CD4-positive, alpha-beta T cell (primary cell): ENCODE measurements at regions not wholly inside any gene's neighbourhood (a gene's known extent, or its start where the extent isn't known, plus 50 kb on each side); places are given as distances from the start of the nearest gene placed in this dataset.

ENCODE experiments used
- ATAC-seq: fragments of 200-7000 bp; cut with Tn5 transposase; one replicate; pipeline ENCODE4 v1.10.0; 2022; ENCODE audit warnings: mild to moderate bottlenecking; ENCODE audit not compliant: poor library complexity
- CTCF ChIA-PET: fragments of 350-600 bp; sonication (Branson Sonifier 250); formaldehyde crosslinking; loops from one replicate; lab custom pipeline; 2021; ENCODE audit warnings: antibody characterized with exemption, inconsistent platforms; lab: Charles Lee
- POLR2A ChIA-PET: fragments of 350-600 bp; sonication (Branson Sonifier 250); formaldehyde crosslinking; loops from one replicate; lab custom pipeline; 2021; ENCODE audit warnings: antibody characterized with exemption, inconsistent platforms; lab: Charles Lee
- DNase-seq, 14 experiments: peaks; one replicate each; pipeline ENCODE4 v3.0.0-alpha.2; 2013 to 2020; ENCODE audit warnings: mixed read lengths in 2 of 14
- H3K27ac ChIP-seq, 2 donors: one replicate each; pipeline versions ENCODE4 v1.5.1 to v1.7.0; 2013; ENCODE audit warnings: low read length in 2 of 2, low read depth in 1 of 2, mild to moderate bottlenecking in 1 of 2
- H3K27me3 ChIP-seq, 2 experiments: 1 replicate in 1 of 2; 2 replicates in 1 of 2; pipeline versions ENCODE4 v1.6.1 to v1.7.0; 2013; ENCODE audit warnings: low read length in 2 of 2, control low read depth in 1 of 2, mild to moderate bottlenecking in 1 of 2, moderate library complexity in 1 of 2; ENCODE audit not compliant: insufficient read depth in 2 of 2, control insufficient read depth in 1 of 2
- H3K36me3 ChIP-seq: one replicate; pipeline ENCODE4 v1.6.1; 2013; ENCODE audit warnings: low read length, control low read depth; ENCODE audit not compliant: insufficient read depth
- H3K4me1 ChIP-seq: one replicate; pipeline ENCODE4 v1.6.1; 2013; ENCODE audit warnings: low read length, control low read depth; ENCODE audit not compliant: insufficient read depth
- H3K4me3 ChIP-seq: one replicate; pipeline ENCODE4 v1.5.1; 2013; ENCODE audit warnings: mild to moderate bottlenecking, low read length, moderate library complexity
- H3K9me3 ChIP-seq, 2 experiments: 1 replicate in 1 of 2; 2 replicates in 1 of 2; pipeline versions ENCODE4 v1.6.1 to v1.7.0; 2013; ENCODE audit warnings: low read length in 2 of 2, mild to moderate bottlenecking in 2 of 2, control low read depth in 1 of 2, moderate library complexity in 1 of 2; ENCODE audit not compliant: control insufficient read depth in 1 of 2, insufficient read depth in 1 of 2
- H3K27ac Mint-ChIP-seq: one replicate; pipeline ENCODE4 v1.8.0; 2020; ENCODE audit warnings: mixed read lengths
- H3K27me3 Mint-ChIP-seq: one replicate; pipeline ENCODE4 v1.8.0; 2021; ENCODE audit warnings: mixed read lengths
- H3K36me3 Mint-ChIP-seq: one replicate; pipeline ENCODE4 v1.8.0; 2021; ENCODE audit warnings: low read depth, mixed read lengths
- H3K4me1 Mint-ChIP-seq: one replicate; pipeline ENCODE4 v1.8.0; 2021; ENCODE audit warnings: low read depth, mixed read lengths
- H3K4me3 Mint-ChIP-seq: one replicate; pipeline ENCODE4 v1.8.0; 2020; ENCODE audit warnings: mild to moderate bottlenecking, mixed read lengths
- H3K9me3 Mint-ChIP-seq: one replicate; pipeline ENCODE4 v1.8.0; 2020; ENCODE audit warnings: mixed read lengths
- intact Hi-C, 2 experiments: fragments of 100-400 bp; cut with DNase I in 1 of 2; cut with micrococcal nuclease in 1 of 2; formaldehyde crosslinking; loops; one replicate each; pipeline versions ENCODE4 v1.15.1 to v1.9.0; 2023 to 2025; cut with DNase I, micrococcal nuclease
- TF ChIP-seq, protein P1 (sequence below): fragments of 200-600 bp; IDR thresholded peaks from one replicate; pipeline ENCODE4 v1.8.0; 2022; ENCODE audit warnings: antibody characterized with exemption, mild to moderate bottlenecking

- Histone ChIP-seq H3K4me1 (no peaks in the 10 kb centered on the region), H3K9me3 (peaks cover 0 to 4% of the 10 kb centered on the region in 2 experiments), H3K36me3 (no peaks in the 10 kb centered on the region), H3K27me3 (no peaks in the 10 kb centered on the region), H3K27ac (no peak overlapping the region), H3K4me3 (no peak overlapping the region)
- Mint-ChIP-seq H3K4me3 (no peak overlapping the region), H3K9me3 (no peaks in the 10 kb centered on the region), H3K4me1 (no peaks in the 10 kb centered on the region), H3K27ac (no peak overlapping the region), H3K27me3 (peaks cover 14% of the 10 kb centered on the region), H3K36me3 (no peaks in the 10 kb centered on the region)
- TF ChIP-seq, protein P1, sequence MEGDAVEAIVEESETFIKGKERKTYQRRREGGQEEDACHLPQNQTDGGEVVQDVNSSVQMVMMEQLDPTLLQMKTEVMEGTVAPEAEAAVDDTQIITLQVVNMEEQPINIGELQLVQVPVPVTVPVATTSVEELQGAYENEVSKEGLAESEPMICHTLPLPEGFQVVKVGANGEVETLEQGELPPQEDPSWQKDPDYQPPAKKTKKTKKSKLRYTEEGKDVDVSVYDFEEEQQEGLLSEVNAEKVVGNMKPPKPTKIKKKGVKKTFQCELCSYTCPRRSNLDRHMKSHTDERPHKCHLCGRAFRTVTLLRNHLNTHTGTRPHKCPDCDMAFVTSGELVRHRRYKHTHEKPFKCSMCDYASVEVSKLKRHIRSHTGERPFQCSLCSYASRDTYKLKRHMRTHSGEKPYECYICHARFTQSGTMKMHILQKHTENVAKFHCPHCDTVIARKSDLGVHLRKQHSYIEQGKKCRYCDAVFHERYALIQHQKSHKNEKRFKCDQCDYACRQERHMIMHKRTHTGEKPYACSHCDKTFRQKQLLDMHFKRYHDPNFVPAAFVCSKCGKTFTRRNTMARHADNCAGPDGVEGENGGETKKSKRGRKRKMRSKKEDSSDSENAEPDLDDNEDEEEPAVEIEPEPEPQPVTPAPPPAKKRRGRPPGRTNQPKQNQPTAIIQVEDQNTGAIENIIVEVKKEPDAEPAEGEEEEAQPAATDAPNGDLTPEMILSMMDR, result no peak
- ATAC-seq (no peak), DNase-seq (no peak)
- intact Hi-C loops, result no loop called here
- ChIA-PET POLR2A (no interaction called here), CTCF (no interaction called here)
These were observed 144.4 kb downstream of the HAPSTR1 start for GRCh38 chr16:9235867-9236266.

DNA sequence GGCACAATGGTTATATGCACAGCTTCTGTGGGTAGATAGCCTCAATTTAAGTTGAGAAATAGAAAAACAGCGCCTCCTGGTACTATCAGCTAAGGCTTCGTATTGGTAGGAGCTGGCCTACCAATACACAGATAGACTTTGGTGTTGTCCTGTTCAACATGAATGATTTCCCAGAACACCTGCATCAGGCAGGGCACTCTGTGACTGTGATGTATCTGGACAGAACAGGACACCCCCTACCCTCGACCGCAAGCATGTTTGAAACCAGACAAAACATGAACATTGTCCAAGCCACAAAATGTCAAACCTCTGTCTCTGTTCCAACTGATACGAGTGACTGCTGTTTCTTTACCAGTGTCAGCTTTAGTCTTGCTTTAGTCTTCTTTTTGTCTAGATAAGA is 144.9 kb downstream of the HAPSTR1 start:
- intact Hi-C loops, result no loop called here
- Mint-ChIP-seq H3K4me3 (no peak overlapping the region), H3K4me1 (no peaks in the 10 kb centered on the region), H3K9me3 (no peaks in the 10 kb centered on the region), H3K36me3 (no peaks in the 10 kb centered on the region), H3K27me3 (peaks cover 11% of the 10 kb centered on the region), H3K27ac (no peak overlapping the region)
- Histone ChIP-seq H3K4me3 (no peak overlapping the region), H3K4me1 (no peaks in the 10 kb centered on the region), H3K27me3 (no peaks in the 10 kb centered on the region), H3K27ac (no peak overlapping the region), H3K36me3 (no peaks in the 10 kb centered on the region), H3K9me3 (peaks cover 0 to 4% of the 10 kb centered on the region in 2 experiments)
- ATAC-seq (no peak), DNase-seq (no peak)
- TF ChIP-seq, protein P1, result no peak
- ChIA-PET CTCF (no interaction called here), POLR2A (no interaction called here)

- Histone ChIP-seq H3K27ac (no peak overlapping the region), H3K36me3 (no peaks in the 10 kb centered on the region), H3K9me3 (peaks cover 0 to 4% of the 10 kb centered on the region in 2 experiments), H3K4me1 (no peaks in the 10 kb centered on the region), H3K27me3 (peaks cover 0 to 2% of the 10 kb centered on the region in 2 experiments), H3K4me3 (no peak overlapping the region)
- intact Hi-C loops, result no loop called here
- Mint-ChIP-seq H3K9me3 (no peaks in the 10 kb centered on the region), H3K4me3 (no peak overlapping the region), H3K4me1 (no peaks in the 10 kb centered on the region), H3K27ac (no peak overlapping the region), H3K27me3 (peaks cover 3% of the 10 kb centered on the region), H3K36me3 (no peaks in the 10 kb centered on the region)
- TF ChIP-seq, protein P1, result no peak
- ChIA-PET CTCF (no interaction called here), POLR2A (no interaction called here)
- DNase-seq, result no peak
- no peak for ATAC-seq
These were observed 146.9 kb downstream of the HAPSTR1 start for GRCh38 chr16:9238346-9238745.
